GM19324 (cell line): ENCODE measurements at regions not wholly inside any gene's neighbourhood (a gene's known extent, or its start where the extent isn't known, plus 50 kb on each side); places are given as distances from the start of the nearest gene placed in this dataset.

Experiments used
- ATAC-seq: cut with Tn5 transposase; IDR thresholded peaks from one replicate; pipeline ENCODE4 v1.9.1; 2021; ENCODE audit warnings: mild to moderate bottlenecking, moderate library complexity; ENCODE audit not compliant: unreplicated experiment, low FRiP score

DNA sequence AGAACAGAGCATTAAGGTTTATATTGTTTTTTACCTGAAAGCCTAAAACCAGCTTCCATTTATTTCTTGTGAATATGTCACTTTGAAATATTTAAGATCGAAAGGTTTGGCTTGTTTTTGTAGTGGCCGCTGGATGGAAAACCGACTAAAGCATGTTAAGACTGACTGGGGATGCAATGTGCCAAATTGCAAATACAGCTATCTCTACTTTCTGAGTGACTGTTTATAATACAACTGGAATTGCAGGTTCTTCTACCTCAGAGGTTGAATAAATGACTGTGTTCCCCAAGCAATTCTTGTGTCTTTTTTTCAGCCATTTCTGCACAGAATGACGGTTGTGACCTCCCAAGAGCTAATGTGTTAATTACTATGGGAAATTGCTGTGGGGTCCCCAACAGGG, 50.0 kb upstream of the TMTC4 start:
- ATAC-seq, result no peak
